ENCODE measurements at regions not wholly inside any gene's neighbourhood (a gene's known extent, or its start where the extent isn't known, plus 50 kb on each side); places are given as distances from the start of the nearest gene placed in this dataset.

DNA sequence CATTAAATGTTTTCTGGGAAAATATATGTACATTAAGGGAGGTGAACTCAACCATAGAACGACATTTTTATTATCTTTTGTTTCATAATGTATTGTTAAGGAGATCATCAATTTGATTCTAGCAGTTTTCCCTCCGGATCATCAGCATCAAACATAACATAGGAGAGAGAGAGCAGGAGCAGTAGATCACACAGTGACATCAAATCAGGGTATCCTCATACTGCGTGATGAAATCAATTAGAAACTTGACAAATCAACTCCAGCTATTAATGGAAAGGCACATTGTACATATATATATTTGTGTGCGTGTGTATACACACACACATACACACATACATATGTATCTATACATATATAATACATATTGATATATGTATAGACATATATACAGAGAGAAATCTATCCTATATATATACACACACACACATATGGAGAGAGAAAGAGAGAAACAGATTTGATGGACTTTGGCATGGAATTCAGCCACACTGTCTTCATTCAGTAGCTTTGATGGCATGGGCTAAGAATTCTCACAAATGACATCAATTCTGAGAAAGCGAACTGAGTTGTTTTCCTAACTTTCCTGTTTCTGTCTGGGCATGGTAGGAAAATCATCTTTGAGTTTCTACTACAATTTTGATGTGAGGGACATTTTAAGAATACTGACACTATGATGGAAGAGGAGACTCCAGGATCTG lies 1302.8 kb upstream of the SEL1L start:
- TF ChIP-seq, protein P1, sequence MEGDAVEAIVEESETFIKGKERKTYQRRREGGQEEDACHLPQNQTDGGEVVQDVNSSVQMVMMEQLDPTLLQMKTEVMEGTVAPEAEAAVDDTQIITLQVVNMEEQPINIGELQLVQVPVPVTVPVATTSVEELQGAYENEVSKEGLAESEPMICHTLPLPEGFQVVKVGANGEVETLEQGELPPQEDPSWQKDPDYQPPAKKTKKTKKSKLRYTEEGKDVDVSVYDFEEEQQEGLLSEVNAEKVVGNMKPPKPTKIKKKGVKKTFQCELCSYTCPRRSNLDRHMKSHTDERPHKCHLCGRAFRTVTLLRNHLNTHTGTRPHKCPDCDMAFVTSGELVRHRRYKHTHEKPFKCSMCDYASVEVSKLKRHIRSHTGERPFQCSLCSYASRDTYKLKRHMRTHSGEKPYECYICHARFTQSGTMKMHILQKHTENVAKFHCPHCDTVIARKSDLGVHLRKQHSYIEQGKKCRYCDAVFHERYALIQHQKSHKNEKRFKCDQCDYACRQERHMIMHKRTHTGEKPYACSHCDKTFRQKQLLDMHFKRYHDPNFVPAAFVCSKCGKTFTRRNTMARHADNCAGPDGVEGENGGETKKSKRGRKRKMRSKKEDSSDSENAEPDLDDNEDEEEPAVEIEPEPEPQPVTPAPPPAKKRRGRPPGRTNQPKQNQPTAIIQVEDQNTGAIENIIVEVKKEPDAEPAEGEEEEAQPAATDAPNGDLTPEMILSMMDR (IDR thresholded peaks at IDR 0.05): no peak
- TF ChIP-seq POLR2A (IDR thresholded peaks at IDR 0.05) (no peak), EP300 (IDR thresholded peaks at IDR 0.05) (no peak), POLR2AphosphoS5 (IDR thresholded peaks at IDR 0.05) (no peak)
